H1 (cell line): ENCODE measurements at regions not wholly inside any gene's neighbourhood (a gene's known extent, or its start where the extent isn't known, plus 50 kb on each side); places are given as distances from the start of the nearest gene placed in this dataset.

Experiments used
- CHD1 ChIP-seq: IDR thresholded peaks from 2 replicates; pipeline ENCODE4 v1.6.1; 2012; ENCODE audit warnings: low read depth, low read length, improper control_type of control experiment
- POU5F1 ChIP-seq: IDR thresholded peaks from 2 replicates; pipeline ENCODE4 v1.6.1; 2011; ENCODE audit warnings: low read depth, mild to moderate bottlenecking, low read length, moderate library complexity
- TAF1 ChIP-seq: IDR thresholded peaks from 2 replicates; pipeline ENCODE4 v1.6.1; 2011; ENCODE audit warnings: mild to moderate bottlenecking, low read depth, low read length

DNA sequence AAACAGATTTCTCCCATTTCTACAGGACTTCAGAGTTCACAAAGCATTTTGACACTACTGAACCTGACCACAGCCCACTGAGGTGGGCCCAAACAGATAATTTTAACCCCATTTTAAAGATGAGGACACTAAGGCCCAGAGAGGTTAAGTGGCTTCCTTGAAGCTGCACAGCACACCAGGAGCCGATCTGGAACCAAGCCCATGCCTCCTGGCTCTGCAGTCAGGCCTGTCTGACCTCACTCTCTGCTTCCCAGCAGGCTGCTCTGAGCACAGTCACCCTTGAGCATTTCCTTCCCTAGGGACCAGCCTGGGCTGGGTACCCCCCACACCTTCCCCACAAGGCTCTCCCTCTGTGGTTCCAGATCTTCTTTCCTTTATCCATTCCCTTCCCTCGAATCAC is 252.2 kb downstream of the ENGASE start (continued):
- TF ChIP-seq TAF1 (no peak), POU5F1 (no peak), CHD1 (no peak)
- TF ChIP-seq, all 59 proteins: peak for 0
